Astrocyte (in vitro differentiated cells and primary cell): ENCODE measurements at regions not wholly inside any gene's neighbourhood (a gene's known extent, or its start where the extent isn't known, plus 50 kb on each side); places are given as distances from the start of the nearest gene placed in this dataset.
A peak's percentile ranks its signal among the peaks of the same experiment; 100 is the strongest.

Experiments
- DNase-seq: peaks from one replicate; pipeline ENCODE4 v3.0.0-alpha.2; 2010; ENCODE audit warnings: low read depth
- FAIRE-seq: peaks from 2 replicates; lab custom pipeline; 2011; peaks lifted over from hg19 to GRCh38; lab: Jason Lieb, UNC
- H2AFZ ChIP-seq: 2 replicates; pipeline ENCODE4 v1.6.0; 2012; ENCODE audit warnings: low read depth, low read length, inconsistent platforms
- H3K27ac ChIP-seq: 2 replicates; pipeline ENCODE4 v1.5.1; 2011; ENCODE audit warnings: low read depth, low read length, inconsistent platforms
- H3K27me3 ChIP-seq: 2 replicates; pipeline ENCODE4 v1.6.0; 2011; ENCODE audit warnings: low read length, inconsistent platforms; ENCODE audit not compliant: insufficient read depth
- H3K36me3 ChIP-seq: 2 replicates; pipeline ENCODE4 v1.5.1; 2011; ENCODE audit warnings: low read length, inconsistent platforms; ENCODE audit not compliant: insufficient read depth
- H3K4me1 ChIP-seq: 2 replicates; pipeline ENCODE4 v1.5.1; 2011; ENCODE audit warnings: low read length, inconsistent platforms; ENCODE audit not compliant: insufficient read depth
- H3K4me2 ChIP-seq: 2 replicates; pipeline ENCODE4 v1.6.0; 2012; ENCODE audit warnings: low read length, inconsistent platforms
- H3K4me3 ChIP-seq: 2 replicates; pipeline ENCODE4 v1.5.1; 2011; ENCODE audit warnings: low read depth, mild to moderate bottlenecking, low read length, inconsistent platforms; ENCODE audit not compliant: insufficient read depth
- H3K79me2 ChIP-seq: 2 replicates; pipeline ENCODE4 v1.6.0; 2012; ENCODE audit warnings: mild to moderate bottlenecking, low read length, inconsistent platforms; ENCODE audit not compliant: insufficient read depth
- H3K9ac ChIP-seq: 2 replicates; pipeline ENCODE4 v1.6.0; 2012; ENCODE audit warnings: mild to moderate bottlenecking, low read length, inconsistent platforms
- H3K9me3 ChIP-seq: 2 replicates; pipeline ENCODE4 v1.5.1; 2012; ENCODE audit warnings: low read depth, mild to moderate bottlenecking, low read length, inconsistent platforms; ENCODE audit not compliant: insufficient read depth
- H4K20me1 ChIP-seq: 2 replicates; pipeline ENCODE4 v1.6.0; 2012; ENCODE audit warnings: low read length, inconsistent platforms; ENCODE audit not compliant: insufficient read depth
- H3K27ac Mint-ChIP-seq: one replicate; pipeline ENCODE4 v1.8.0; 2021; ENCODE audit warnings: mild to moderate bottlenecking, mixed read lengths; ENCODE audit not compliant: unreplicated experiment
- H3K27me3 Mint-ChIP-seq: one replicate; pipeline ENCODE4 v1.8.0; 2021; ENCODE audit warnings: low read depth, mixed read lengths; ENCODE audit not compliant: unreplicated experiment
- H3K36me3 Mint-ChIP-seq: one replicate; pipeline ENCODE4 v1.8.0; 2021; ENCODE audit warnings: low read depth, mixed read lengths; ENCODE audit not compliant: unreplicated experiment
- H3K4me1 Mint-ChIP-seq: one replicate; pipeline ENCODE4 v1.8.0; 2021; ENCODE audit warnings: low read depth, mixed read lengths; ENCODE audit not compliant: unreplicated experiment
- H3K4me3 Mint-ChIP-seq: one replicate; pipeline ENCODE4 v1.8.0; 2021; ENCODE audit warnings: mild to moderate bottlenecking, moderate library complexity, mixed read lengths; ENCODE audit not compliant: unreplicated experiment
- H3K9me3 Mint-ChIP-seq: one replicate; pipeline ENCODE4 v1.8.0; 2021; ENCODE audit warnings: mild to moderate bottlenecking, mixed read lengths; ENCODE audit not compliant: unreplicated experiment
- CTCF ChIP-seq: IDR thresholded peaks from 2 replicates; pipeline ENCODE4 v1.5.1; 2011; ENCODE audit warnings: low read depth, mild to moderate bottlenecking, inconsistent platforms, low read length, moderate library complexity; ENCODE audit not compliant: insufficient read depth
- EZH2 ChIP-seq: IDR thresholded peaks from 2 replicates; pipeline ENCODE4 v1.6.1; 2012; ENCODE audit warnings: mild to moderate bottlenecking, low read length, inconsistent platforms; ENCODE audit not compliant: insufficient read depth

DNA sequence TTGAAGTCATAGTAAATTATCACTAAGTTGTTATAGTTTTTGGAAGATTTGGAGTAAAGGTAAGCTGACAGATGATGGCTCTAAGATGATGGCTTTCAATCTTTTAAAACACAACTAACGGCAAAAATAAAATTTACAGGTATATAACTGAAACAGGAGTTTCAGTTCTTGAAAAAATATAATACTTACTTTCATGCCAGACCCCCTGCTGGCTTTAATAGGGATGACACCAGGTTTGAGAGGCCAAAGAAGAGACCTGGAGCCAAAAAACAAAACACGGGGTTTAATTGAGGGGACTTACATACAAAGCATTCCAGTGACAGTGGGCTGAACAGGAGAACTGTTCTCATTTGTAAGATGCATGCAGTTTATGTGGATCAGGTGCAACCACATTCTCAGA is 301.7 kb upstream of the PCSK5 start:
- Mint-ChIP-seq H3K36me3 (no peaks in the 10 kb centered on the region), H3K4me1 (no peaks in the 10 kb centered on the region), H3K27ac (no peak overlapping the region), H3K4me3 (no peak overlapping the region), H3K9me3 (no peaks in the 10 kb centered on the region), H3K27me3 (peaks cover 4% of the 10 kb centered on the region)
- H3K9me3 ChIP-seq: no peaks in the 10 kb centered on the region
- FAIRE-seq: no peak
- no peak for DNase-seq
- no peaks in the 10 kb centered on the region for H3K4me1 ChIP-seq
- H4K20me1 ChIP-seq: no peaks in the 10 kb centered on the region
- TF ChIP-seq CTCF (peak; percentile 28), EZH2 (no peak)
- H3K9ac ChIP-seq: no peak overlapping the region
- no peaks in the 10 kb centered on the region for H3K79me2 ChIP-seq
- no peak overlapping the region for H2AFZ ChIP-seq
- no peak overlapping the region for H3K4me2 ChIP-seq
- H3K27me3 ChIP-seq: no peaks in the 10 kb centered on the region
- H3K4me3 ChIP-seq: no peak overlapping the region
- no peaks in the 10 kb centered on the region for H3K36me3 ChIP-seq
- no peak overlapping the region for H3K27ac ChIP-seq

- Histone ChIP-seq H3K79me2 (no peaks in the 10 kb centered on the region), H4K20me1 (no peaks in the 10 kb centered on the region), H2AFZ (no peak overlapping the region), H3K9me3 (no peaks in the 10 kb centered on the region), H3K27ac (no peak overlapping the region), H3K4me3 (no peak overlapping the region), H3K4me2 (no peak overlapping the region), H3K9ac (no peak overlapping the region), H3K27me3 (no peaks in the 10 kb centered on the region), H3K36me3 (no peaks in the 10 kb centered on the region), H3K4me1 (no peaks in the 10 kb centered on the region)
- FAIRE-seq (no peak), DNase-seq (no peak)
- Mint-ChIP-seq H3K27me3 (peaks cover 2% of the 10 kb centered on the region), H3K36me3 (no peaks in the 10 kb centered on the region), H3K27ac (no peak overlapping the region), H3K4me3 (no peak overlapping the region), H3K4me1 (no peaks in the 10 kb centered on the region), H3K9me3 (no peaks in the 10 kb centered on the region)
- no peak for TF ChIP-seq EZH2
- TF ChIP-seq CTCF: no peak
These were observed 301.0 kb upstream of the PCSK5 start for GRCh38 chr9:75589497-75589896.

- no peaks in the 10 kb centered on the region for H3K9me3 ChIP-seq
- H2AFZ ChIP-seq: no peak overlapping the region
- H3K4me1 ChIP-seq: no peaks in the 10 kb centered on the region
- TF ChIP-seq CTCF (no peak), EZH2 (no peak)
- H3K4me2 ChIP-seq: no peak overlapping the region
- Mint-ChIP-seq H3K4me1 (no peaks in the 10 kb centered on the region), H3K36me3 (no peaks in the 10 kb centered on the region), H3K27me3 (peaks cover 2% of the 10 kb centered on the region), H3K9me3 (no peaks in the 10 kb centered on the region), H3K27ac (no peak overlapping the region), H3K4me3 (no peak overlapping the region)
- H3K79me2 ChIP-seq: no peaks in the 10 kb centered on the region
- no peaks in the 10 kb centered on the region for H3K36me3 ChIP-seq
- H3K27me3 ChIP-seq: no peaks in the 10 kb centered on the region
- FAIRE-seq (no peak), DNase-seq (no peak)
- no peak overlapping the region for H3K27ac ChIP-seq
- no peaks in the 10 kb centered on the region for H4K20me1 ChIP-seq
- no peak overlapping the region for H3K4me3 ChIP-seq
- H3K9ac ChIP-seq: no peak overlapping the region
These were observed 298.5 kb upstream of the PCSK5 start for GRCh38 chr9:75591972-75592371.
